ENCODE measurements at regions not wholly inside any gene's neighbourhood (a gene's known extent, or its start where the extent isn't known, plus 50 kb on each side); places are given as distances from the start of the nearest gene placed in this dataset.

DNA sequence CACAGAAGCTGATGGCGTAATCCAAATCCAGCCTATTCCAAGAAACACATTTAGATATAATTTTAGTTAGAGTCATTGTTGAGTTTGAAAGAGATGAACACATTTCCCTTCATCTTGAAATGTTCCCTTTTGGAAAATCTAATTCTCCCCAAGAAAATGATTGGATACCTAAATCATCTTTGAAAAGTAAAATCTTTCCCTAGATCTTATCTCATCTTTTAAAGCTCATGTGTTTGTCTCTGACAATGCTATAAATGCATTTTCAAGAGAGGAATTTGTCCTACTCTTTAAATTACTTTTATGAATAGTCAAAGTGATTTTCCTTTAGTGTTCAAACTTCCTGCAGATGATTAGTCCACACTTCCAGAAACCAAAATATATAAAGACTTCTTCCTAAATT, 82.6 kb upstream of the CNTN6 start:
- H3K9me3 Mint-ChIP-seq (ENCODE audit: low read depth, unreplicated experiment): peaks cover 6% of the 10 kb centered on the region
- intact Hi-C loops (cut with micrococcal nuclease; ENCODE audit: unreplicated experiment): no loop called here
- CTCF ChIA-PET: interaction anchor here (0.7 kb wide), 1 partner anchor 104 kb away, joined by 3 read pairs; no protein-coding TSS in a partner anchor
- no peaks in the 10 kb centered on the region for H3K4me1 Mint-ChIP-seq (ENCODE audit: low read depth, unreplicated experiment)
- no peak for DNase-seq
- H3K27me3 Mint-ChIP-seq (ENCODE audit: unreplicated experiment): no peaks in the 10 kb centered on the region
- H3K4me3 Mint-ChIP-seq (ENCODE audit: low read depth, unreplicated experiment): no peak overlapping the region
- TF ChIP-seq, protein P1, sequence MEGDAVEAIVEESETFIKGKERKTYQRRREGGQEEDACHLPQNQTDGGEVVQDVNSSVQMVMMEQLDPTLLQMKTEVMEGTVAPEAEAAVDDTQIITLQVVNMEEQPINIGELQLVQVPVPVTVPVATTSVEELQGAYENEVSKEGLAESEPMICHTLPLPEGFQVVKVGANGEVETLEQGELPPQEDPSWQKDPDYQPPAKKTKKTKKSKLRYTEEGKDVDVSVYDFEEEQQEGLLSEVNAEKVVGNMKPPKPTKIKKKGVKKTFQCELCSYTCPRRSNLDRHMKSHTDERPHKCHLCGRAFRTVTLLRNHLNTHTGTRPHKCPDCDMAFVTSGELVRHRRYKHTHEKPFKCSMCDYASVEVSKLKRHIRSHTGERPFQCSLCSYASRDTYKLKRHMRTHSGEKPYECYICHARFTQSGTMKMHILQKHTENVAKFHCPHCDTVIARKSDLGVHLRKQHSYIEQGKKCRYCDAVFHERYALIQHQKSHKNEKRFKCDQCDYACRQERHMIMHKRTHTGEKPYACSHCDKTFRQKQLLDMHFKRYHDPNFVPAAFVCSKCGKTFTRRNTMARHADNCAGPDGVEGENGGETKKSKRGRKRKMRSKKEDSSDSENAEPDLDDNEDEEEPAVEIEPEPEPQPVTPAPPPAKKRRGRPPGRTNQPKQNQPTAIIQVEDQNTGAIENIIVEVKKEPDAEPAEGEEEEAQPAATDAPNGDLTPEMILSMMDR (IDR thresholded peaks at IDR 0.05; ENCODE audit: unreplicated experiment): no peak
- H3K36me3 Mint-ChIP-seq (ENCODE audit: insufficient read depth, unreplicated experiment): no peaks in the 10 kb centered on the region
- BruUV-seq (replicated peaks): no TSS peak
- H3K27ac Mint-ChIP-seq (ENCODE audit: unreplicated experiment): no peak overlapping the region

DNA sequence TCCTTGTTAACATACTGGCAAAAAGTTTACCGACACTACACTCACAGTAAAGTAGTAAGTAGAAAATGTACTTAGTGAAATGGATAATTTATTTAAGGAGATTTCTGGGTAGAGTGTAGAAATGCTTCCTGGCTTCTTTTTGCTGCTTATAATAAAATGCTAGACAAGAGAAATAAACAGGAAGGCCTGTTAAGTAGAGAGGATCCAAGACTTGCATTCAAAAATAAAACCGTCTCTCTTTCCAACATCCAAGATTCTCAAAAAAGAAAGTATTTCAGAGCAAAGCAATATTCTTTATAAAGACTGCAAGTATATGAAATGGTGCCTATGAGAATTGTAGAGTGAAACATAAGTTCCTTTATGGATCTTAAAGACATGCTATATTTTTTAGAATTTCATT, 77.0 kb upstream of the CNTN6 start:
- Mint-ChIP-seq H3K4me3 (ENCODE audit: low read depth, unreplicated experiment) (no peak overlapping the region), H3K36me3 (ENCODE audit: insufficient read depth, unreplicated experiment) (no peaks in the 10 kb centered on the region), H3K9me3 (ENCODE audit: low read depth, unreplicated experiment) (peaks cover 6% of the 10 kb centered on the region), H3K27me3 (ENCODE audit: unreplicated experiment) (no peaks in the 10 kb centered on the region), H3K27ac (ENCODE audit: unreplicated experiment) (no peak overlapping the region), H3K4me1 (ENCODE audit: low read depth, unreplicated experiment) (no peaks in the 10 kb centered on the region)
- CTCF ChIA-PET: no interaction called here
- TF ChIP-seq, protein P1 (IDR thresholded peaks at IDR 0.05; ENCODE audit: unreplicated experiment): no peak
- intact Hi-C loops (cut with micrococcal nuclease; ENCODE audit: unreplicated experiment): no loop called here
- no peak for DNase-seq
- BruUV-seq (replicated peaks): no TSS peak

- H3K4me1 Mint-ChIP-seq (ENCODE audit: low read depth, unreplicated experiment): no peaks in the 10 kb centered on the region
- H3K9me3 Mint-ChIP-seq (ENCODE audit: low read depth, unreplicated experiment): peaks cover 6% of the 10 kb centered on the region
- TF ChIP-seq, protein P1 (IDR thresholded peaks at IDR 0.05; ENCODE audit: unreplicated experiment): no peak
- H3K4me3 Mint-ChIP-seq (ENCODE audit: low read depth, unreplicated experiment): no peak overlapping the region
- intact Hi-C loops (cut with micrococcal nuclease; ENCODE audit: unreplicated experiment): no loop called here
- no peaks in the 10 kb centered on the region for H3K27me3 Mint-ChIP-seq (ENCODE audit: unreplicated experiment)
- CTCF ChIA-PET: interaction anchor here (0.7 kb wide), 1 partner anchor 19 kb away, joined by 3 read pairs; no protein-coding TSS in a partner anchor
- H3K36me3 Mint-ChIP-seq (ENCODE audit: insufficient read depth, unreplicated experiment): no peaks in the 10 kb centered on the region
- no peak for DNase-seq
- no TSS peak for BruUV-seq (replicated peaks)
- H3K27ac Mint-ChIP-seq (ENCODE audit: unreplicated experiment): no peak overlapping the region
Observed at GRCh38 chr3:1017870-1018269, 75.0 kb upstream of the CNTN6 start.

DNA sequence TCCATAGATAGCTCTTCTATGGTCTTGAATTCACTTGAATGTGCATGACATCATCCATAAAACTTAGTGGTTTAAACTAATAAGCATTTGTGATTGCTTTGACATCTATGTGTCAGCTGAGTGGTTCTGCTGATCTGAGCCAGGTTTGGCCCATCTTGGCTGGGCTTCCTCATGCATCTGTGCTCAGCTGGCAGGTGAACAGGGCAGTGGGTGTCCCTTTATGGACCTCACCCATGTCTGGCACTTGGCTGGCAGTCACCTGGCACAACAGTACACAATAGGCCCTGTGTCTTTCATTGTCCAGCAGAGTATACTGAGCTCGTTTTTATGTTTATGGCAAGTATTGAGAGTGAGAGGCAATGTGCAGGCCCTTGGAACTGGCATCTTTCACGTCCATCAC, 73.7 kb upstream of the CNTN6 start:
- CTCF ChIA-PET: interaction anchor here (0.5 kb wide), 1 partner anchor 20 kb away, joined by 3 read pairs; no protein-coding TSS in a partner anchor
- no peak overlapping the region for H3K27ac Mint-ChIP-seq (ENCODE audit: unreplicated experiment)

More for the DNA sequence above, 73.7 kb upstream of the CNTN6 start:
- H3K27me3 Mint-ChIP-seq (ENCODE audit: unreplicated experiment): no peaks in the 10 kb centered on the region
- no TSS peak for BruUV-seq (replicated peaks)
- DNase-seq: no peak
- no peak overlapping the region for H3K4me3 Mint-ChIP-seq (ENCODE audit: low read depth, unreplicated experiment)
- TF ChIP-seq, protein P1 (IDR thresholded peaks at IDR 0.05; ENCODE audit: unreplicated experiment): no peak
- H3K36me3 Mint-ChIP-seq (ENCODE audit: insufficient read depth, unreplicated experiment): no peaks in the 10 kb centered on the region
- intact Hi-C loops (cut with micrococcal nuclease; ENCODE audit: unreplicated experiment): no loop called here
- H3K9me3 Mint-ChIP-seq (ENCODE audit: low read depth, unreplicated experiment): no peaks in the 10 kb centered on the region
- no peaks in the 10 kb centered on the region for H3K4me1 Mint-ChIP-seq (ENCODE audit: low read depth, unreplicated experiment)
